WTC11 (cell line): ENCODE measurements at regions not wholly inside any gene's neighbourhood (a gene's known extent, or its start where the extent isn't known, plus 50 kb on each side); places are given as distances from the start of the nearest gene placed in this dataset.

Experiments used
- ATAC-seq: fragments of 200-7000 bp; cut with Tn5 transposase; 2 replicates; pipeline ENCODE4 v1.10.0; 2021; ENCODE audit warnings: mild to moderate bottlenecking, moderate library complexity
- CTCF ChIA-PET: fragments of 300-600 bp; sonication (Branson Sonifier 250); formaldehyde crosslinking; loops from one replicate; lab custom pipeline; 2021; ENCODE audit warnings: antibody characterized with exemption; lab: Charles Lee
- POLR2A ChIA-PET: fragments of 350-600 bp; sonication (Branson Sonifier 250); formaldehyde crosslinking; loops from one replicate; lab custom pipeline; 2021; ENCODE audit warnings: antibody characterized with exemption; lab: Charles Lee
- DNase-seq: peaks from one replicate; pipeline ENCODE4 v3.0.0; 2021; ENCODE audit warnings: low spot score
- H3K27ac Mint-ChIP-seq: 2 replicates; pipeline ENCODE4 v1.8.0; 2021; ENCODE audit warnings: mixed read lengths
- H3K27me3 Mint-ChIP-seq: 2 replicates; pipeline ENCODE4 v1.8.0; 2021; ENCODE audit warnings: low read depth, mild to moderate bottlenecking, moderate library complexity, mixed read lengths
- H3K36me3 Mint-ChIP-seq: 2 replicates; pipeline ENCODE4 v1.8.0; 2021; ENCODE audit warnings: mixed read lengths
- H3K4me1 Mint-ChIP-seq: 2 replicates; pipeline ENCODE4 v1.8.0; 2022; ENCODE audit warnings: mixed read lengths
- H3K4me3 Mint-ChIP-seq: 2 replicates; pipeline ENCODE4 v1.8.0; 2021; ENCODE audit warnings: mild to moderate bottlenecking, moderate library complexity, mixed read lengths
- H3K9me3 Mint-ChIP-seq: 2 replicates; pipeline ENCODE4 v1.8.0; 2021; ENCODE audit warnings: mixed read lengths
- FOXP1 ChIP-seq: sonication (generic); formaldehyde crosslinking; IDR thresholded peaks from 2 replicates; pipeline ENCODE4 v1.8.0; 2022; ENCODE audit warnings: missing genetic modification reagents, mild to moderate bottlenecking, moderate library complexity, borderline replicate concordance
- GTF2I ChIP-seq: fragments of 250-450 bp; sonication (Bioruptor Pico); conservative IDR thresholded peaks from 2 replicates; pipeline ENCODE4 v1.4.0; 2021; ENCODE audit warnings: mild to moderate bottlenecking
- HMGA2 ChIP-seq: fragments of 250-450 bp; sonication (Bioruptor Pico); IDR thresholded peaks from 2 replicates; pipeline ENCODE4 v1.4.0; 2021; ENCODE audit warnings: mild to moderate bottlenecking, moderate library complexity
- IRF2 ChIP-seq: sonication (generic); formaldehyde crosslinking; IDR thresholded peaks from 2 replicates; pipeline ENCODE4 v1.8.0; 2022; ENCODE audit warnings: low read depth, missing genetic modification reagents, borderline replicate concordance
- KAT7 ChIP-seq: sonication (generic); formaldehyde crosslinking; IDR thresholded peaks from 2 replicates; pipeline ENCODE4 v1.8.1; 2023; ENCODE audit warnings: missing genetic modification reagents, mild to moderate bottlenecking, borderline replicate concordance
- NFYB ChIP-seq: sonication (generic); formaldehyde crosslinking; conservative IDR thresholded peaks from 2 replicates; pipeline ENCODE4 v1.8.0; 2022; ENCODE audit warnings: low read depth, missing genetic modification reagents
- OVOL2 ChIP-seq: fragments of 250-450 bp; sonication (Bioruptor Pico); IDR thresholded peaks from 2 replicates; pipeline ENCODE4 v1.9.0; 2021; ENCODE audit warnings: mild to moderate bottlenecking, borderline replicate concordance
- PRRX2 ChIP-seq: fragments of 250-450 bp; sonication (Bioruptor Pico); IDR thresholded peaks from 2 replicates; pipeline ENCODE4 v1.8.0; 2021; ENCODE audit warnings: mild to moderate bottlenecking
- RORB ChIP-seq: fragments of 250-450 bp; sonication (Bioruptor Pico); IDR thresholded peaks from 2 replicates; pipeline ENCODE4 v1.9.0; 2021; ENCODE audit warnings: mild to moderate bottlenecking
- TP53 ChIP-seq: sonication (generic); formaldehyde crosslinking; IDR thresholded peaks from 2 replicates; pipeline ENCODE4 v1.8.1; 2023; ENCODE audit warnings: mild to moderate bottlenecking, missing genetic modification reagents
- ZNF232 ChIP-seq: sonication (generic); formaldehyde crosslinking; IDR thresholded peaks from 2 replicates; pipeline ENCODE4 v1.8.0; 2022; ENCODE audit warnings: mild to moderate bottlenecking, missing genetic modification reagents
- ZNF263 ChIP-seq: sonication (generic); formaldehyde crosslinking; IDR thresholded peaks from 2 replicates; pipeline ENCODE4 v1.8.1; 2022; ENCODE audit warnings: low read depth, mild to moderate bottlenecking, moderate library complexity, missing genetic modification reagents
- ZNF671 ChIP-seq: fragments of 250-450 bp; sonication (Bioruptor Pico); IDR thresholded peaks from 2 replicates; pipeline ENCODE4 v1.8.0; 2021; ENCODE audit warnings: mild to moderate bottlenecking
- TF ChIP-seq, protein P1 (sequence below): sonication (generic); formaldehyde crosslinking; IDR thresholded peaks from 2 replicates; pipeline ENCODE4 v1.8.1; 2022; ENCODE audit warnings: missing genetic modification reagents, borderline replicate concordance
- TF ChIP-seq, protein P2 (sequence below): sonication (generic); formaldehyde crosslinking; IDR thresholded peaks from 2 replicates; pipeline ENCODE4 v1.8.0; 2022; ENCODE audit warnings: missing genetic modification reagents
- TF ChIP-seq, protein P3 (sequence below): sonication (generic); formaldehyde crosslinking; IDR thresholded peaks from 2 replicates; pipeline ENCODE4 v1.8.1; 2023; ENCODE audit warnings: mild to moderate bottlenecking, missing genetic modification reagents
- TF ChIP-seq, protein P4 (sequence below): fragments of 250-450 bp; sonication (Bioruptor Pico); IDR thresholded peaks from 2 replicates; pipeline ENCODE4 v1.8.0; 2021; ENCODE audit warnings: mild to moderate bottlenecking
- TF ChIP-seq, protein P5 (sequence below): sonication (generic); formaldehyde crosslinking; IDR thresholded peaks from 2 replicates; pipeline ENCODE4 v1.8.1; 2023; ENCODE audit warnings: mild to moderate bottlenecking, moderate library complexity, missing genetic modification reagents

DNA sequence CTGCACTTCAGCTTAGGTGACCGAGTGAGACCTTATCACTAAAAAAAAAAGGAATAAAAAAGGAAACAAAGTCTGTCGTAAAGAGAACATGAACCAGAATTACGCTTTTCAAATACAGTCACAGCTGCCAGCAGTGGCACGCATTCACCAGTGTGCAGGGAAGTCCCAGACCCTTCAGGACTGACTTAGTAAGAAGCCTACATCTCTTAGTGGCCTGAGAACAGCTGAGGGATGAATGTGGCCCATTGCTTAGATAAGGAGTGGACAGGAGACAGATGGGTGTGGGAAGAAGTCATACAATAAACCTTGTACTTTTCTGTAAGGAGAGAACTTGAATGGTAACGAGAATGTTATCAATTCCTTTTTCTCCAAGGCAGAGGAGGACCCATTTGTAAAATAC is 178.5 kb downstream of the JCAD start (continued):
- TF ChIP-seq, protein P1, sequence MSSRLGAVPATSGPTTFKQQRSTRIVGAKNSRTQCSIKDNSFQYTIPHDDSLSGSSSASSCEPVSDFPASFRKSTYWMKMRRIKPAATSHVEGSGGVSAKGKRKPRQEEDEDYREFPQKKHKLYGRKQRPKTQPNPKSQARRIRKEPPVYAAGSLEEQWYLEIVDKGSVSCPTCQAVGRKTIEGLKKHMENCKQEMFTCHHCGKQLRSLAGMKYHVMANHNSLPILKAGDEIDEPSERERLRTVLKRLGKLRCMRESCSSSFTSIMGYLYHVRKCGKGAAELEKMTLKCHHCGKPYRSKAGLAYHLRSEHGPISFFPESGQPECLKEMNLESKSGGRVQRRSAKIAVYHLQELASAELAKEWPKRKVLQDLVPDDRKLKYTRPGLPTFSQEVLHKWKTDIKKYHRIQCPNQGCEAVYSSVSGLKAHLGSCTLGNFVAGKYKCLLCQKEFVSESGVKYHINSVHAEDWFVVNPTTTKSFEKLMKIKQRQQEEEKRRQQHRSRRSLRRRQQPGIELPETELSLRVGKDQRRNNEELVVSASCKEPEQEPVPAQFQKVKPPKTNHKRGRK, result no peak
- TF ChIP-seq GTF2I (CRISPR knock-in tag) (no peak), RORB (CRISPR knock-in tag) (no peak), PRRX2 (CRISPR knock-in tag) (no peak), ZNF671 (CRISPR knock-in tag) (no peak), KAT7 (no peak), TP53 (no peak), ZNF263 (CRISPR knock-in tag) (no peak)
- TF ChIP-seq, all 79 proteins: peak for 0

DNA sequence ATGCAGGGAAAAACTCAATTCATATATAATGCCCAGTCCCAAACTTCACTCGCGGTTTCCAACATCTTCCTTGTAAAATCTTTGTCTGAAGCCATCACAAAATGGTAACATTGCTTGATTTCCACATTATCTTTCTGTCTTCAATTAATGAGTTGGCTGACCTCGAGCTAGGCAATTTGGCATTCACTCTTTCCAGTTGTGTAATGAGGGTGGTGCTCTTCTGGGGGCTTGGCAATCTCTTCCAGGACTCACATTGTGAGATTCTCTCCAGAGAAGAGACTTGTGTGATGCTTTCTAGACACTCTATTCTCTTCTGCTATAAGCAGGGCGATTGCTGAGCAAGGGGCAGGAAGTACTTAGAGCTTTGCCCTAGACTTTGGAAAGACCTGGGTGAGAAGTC is 179.5 kb downstream of the JCAD start:
- TF ChIP-seq FOXP1 (CRISPR knock-in tag), result no peak
- TF ChIP-seq ZNF232 (CRISPR knock-in tag), result no peak
- no peak for TF ChIP-seq IRF2 (CRISPR knock-in tag)
- TF ChIP-seq, protein P2, sequence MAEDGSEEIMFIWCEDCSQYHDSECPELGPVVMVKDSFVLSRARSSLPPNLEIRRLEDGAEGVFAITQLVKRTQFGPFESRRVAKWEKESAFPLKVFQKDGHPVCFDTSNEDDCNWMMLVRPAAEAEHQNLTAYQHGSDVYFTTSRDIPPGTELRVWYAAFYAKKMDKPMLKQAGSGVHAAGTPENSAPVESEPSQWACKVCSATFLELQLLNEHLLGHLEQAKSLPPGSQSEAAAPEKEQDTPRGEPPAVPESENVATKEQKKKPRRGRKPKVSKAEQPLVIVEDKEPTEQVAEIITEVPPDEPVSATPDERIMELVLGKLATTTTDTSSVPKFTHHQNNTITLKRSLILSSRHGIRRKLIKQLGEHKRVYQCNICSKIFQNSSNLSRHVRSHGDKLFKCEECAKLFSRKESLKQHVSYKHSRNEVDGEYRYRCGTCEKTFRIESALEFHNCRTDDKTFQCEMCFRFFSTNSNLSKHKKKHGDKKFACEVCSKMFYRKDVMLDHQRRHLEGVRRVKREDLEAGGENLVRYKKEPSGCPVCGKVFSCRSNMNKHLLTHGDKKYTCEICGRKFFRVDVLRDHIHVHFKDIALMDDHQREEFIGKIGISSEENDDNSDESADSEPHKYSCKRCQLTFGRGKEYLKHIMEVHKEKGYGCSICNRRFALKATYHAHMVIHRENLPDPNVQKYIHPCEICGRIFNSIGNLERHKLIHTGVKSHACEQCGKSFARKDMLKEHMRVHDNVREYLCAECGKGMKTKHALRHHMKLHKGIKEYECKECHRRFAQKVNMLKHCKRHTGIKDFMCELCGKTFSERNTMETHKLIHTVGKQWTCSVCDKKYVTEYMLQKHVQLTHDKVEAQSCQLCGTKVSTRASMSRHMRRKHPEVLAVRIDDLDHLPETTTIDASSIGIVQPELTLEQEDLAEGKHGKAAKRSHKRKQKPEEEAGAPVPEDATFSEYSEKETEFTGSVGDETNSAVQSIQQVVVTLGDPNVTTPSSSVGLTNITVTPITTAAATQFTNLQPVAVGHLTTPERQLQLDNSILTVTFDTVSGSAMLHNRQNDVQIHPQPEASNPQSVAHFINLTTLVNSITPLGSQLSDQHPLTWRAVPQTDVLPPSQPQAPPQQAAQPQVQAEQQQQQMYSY (CRISPR knock-in tag), result no peak
- TF ChIP-seq, protein P3, sequence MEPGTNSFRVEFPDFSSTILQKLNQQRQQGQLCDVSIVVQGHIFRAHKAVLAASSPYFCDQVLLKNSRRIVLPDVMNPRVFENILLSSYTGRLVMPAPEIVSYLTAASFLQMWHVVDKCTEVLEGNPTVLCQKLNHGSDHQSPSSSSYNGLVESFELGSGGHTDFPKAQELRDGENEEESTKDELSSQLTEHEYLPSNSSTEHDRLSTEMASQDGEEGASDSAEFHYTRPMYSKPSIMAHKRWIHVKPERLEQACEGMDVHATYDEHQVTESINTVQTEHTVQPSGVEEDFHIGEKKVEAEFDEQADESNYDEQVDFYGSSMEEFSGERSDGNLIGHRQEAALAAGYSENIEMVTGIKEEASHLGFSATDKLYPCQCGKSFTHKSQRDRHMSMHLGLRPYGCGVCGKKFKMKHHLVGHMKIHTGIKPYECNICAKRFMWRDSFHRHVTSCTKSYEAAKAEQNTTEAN (CRISPR knock-in tag), result no peak
- no peak for TF ChIP-seq NFYB (CRISPR knock-in tag)
- TF ChIP-seq OVOL2 (CRISPR knock-in tag), result no peak
- no peak for TF ChIP-seq HMGA2 (CRISPR knock-in tag)
- TF ChIP-seq, protein P4, sequence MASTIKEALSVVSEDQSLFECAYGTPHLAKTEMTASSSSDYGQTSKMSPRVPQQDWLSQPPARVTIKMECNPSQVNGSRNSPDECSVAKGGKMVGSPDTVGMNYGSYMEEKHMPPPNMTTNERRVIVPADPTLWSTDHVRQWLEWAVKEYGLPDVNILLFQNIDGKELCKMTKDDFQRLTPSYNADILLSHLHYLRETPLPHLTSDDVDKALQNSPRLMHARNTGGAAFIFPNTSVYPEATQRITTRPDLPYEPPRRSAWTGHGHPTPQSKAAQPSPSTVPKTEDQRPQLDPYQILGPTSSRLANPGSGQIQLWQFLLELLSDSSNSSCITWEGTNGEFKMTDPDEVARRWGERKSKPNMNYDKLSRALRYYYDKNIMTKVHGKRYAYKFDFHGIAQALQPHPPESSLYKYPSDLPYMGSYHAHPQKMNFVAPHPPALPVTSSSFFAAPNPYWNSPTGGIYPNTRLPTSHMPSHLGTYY (CRISPR knock-in tag), result no peak
- TF ChIP-seq, protein P5, sequence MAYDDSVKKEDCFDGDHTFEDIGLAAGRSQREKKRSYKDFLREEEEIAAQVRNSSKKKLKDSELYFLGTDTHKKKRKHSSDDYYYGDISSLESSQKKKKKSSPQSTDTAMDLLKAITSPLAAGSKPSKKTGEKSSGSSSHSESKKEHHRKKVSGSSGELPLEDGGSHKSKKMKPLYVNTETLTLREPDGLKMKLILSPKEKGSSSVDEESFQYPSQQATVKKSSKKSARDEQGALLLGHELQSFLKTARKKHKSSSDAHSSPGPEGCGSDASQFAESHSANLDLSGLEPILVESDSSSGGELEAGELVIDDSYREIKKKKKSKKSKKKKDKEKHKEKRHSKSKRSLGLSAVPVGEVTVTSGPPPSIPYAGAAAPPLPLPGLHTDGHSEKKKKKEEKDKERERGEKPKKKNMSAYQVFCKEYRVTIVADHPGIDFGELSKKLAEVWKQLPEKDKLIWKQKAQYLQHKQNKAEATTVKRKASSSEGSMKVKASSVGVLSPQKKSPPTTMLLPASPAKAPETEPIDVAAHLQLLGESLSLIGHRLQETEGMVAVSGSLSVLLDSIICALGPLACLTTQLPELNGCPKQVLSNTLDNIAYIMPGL (CRISPR knock-in tag), result no peak
- no peaks in the 10 kb centered on the region for H3K36me3 Mint-ChIP-seq
- no peak for ATAC-seq
- H3K27me3 Mint-ChIP-seq, result no peaks in the 10 kb centered on the region
- DNase-seq, result no peak
- H3K4me3 Mint-ChIP-seq, result no peak overlapping the region
- peaks cover 5% of the 10 kb centered on the region for H3K4me1 Mint-ChIP-seq
- CTCF ChIA-PET, result no interaction called here
- POLR2A ChIA-PET, result no interaction called here
- H3K9me3 Mint-ChIP-seq, result no peaks in the 10 kb centered on the region
- no peak overlapping the region for H3K27ac Mint-ChIP-seq
